Left colon (tissue), 2 donors: ENCODE measurements at regions not wholly inside any gene's neighbourhood (a gene's known extent, or its start where the extent isn't known, plus 50 kb on each side); places are given as distances from the start of the nearest gene placed in this dataset.

Source experiments
- ATAC-seq: fragments of 200-7000 bp; cut with Tn5 transposase; one replicate; pipeline ENCODE4 v1.9.1; 2020; ENCODE audit warnings: mild to moderate bottlenecking, moderate library complexity
- DNase-seq, 2 donors: peaks; one replicate each; pipeline ENCODE4 v3.0.0-alpha.2; 2020
- intact Hi-C, 2 donors: fragments of 100-400 bp; cut with DNase I in 1 of 2; cut with micrococcal nuclease in 1 of 2; formaldehyde crosslinking; loops; one replicate each; pipeline versions ENCODE4 v1.11.2 to v1.14.0; 2022; cut with DNase I, micrococcal nuclease
- donor health status: DM: no; HTN: no; CAD: no.
- donor health status: DM: yes; HTN: yes; CAD: no.

- peak; percentile 19 for ATAC-seq
- DNase-seq, result no peak
- intact Hi-C loops, result no loop called here
Measured at GRCh38 chr7:38002689-38003088, 82.2 kb downstream of the EPDR1 start.

GRCh38 chr7:38006559-38006958 lies 86.1 kb downstream of the EPDR1 start:
- DNase-seq (no peak), ATAC-seq (no peak)
- intact Hi-C loops, result no loop called here

- intact Hi-C loops, result no loop called here
- ATAC-seq (no peak), DNase-seq (no peak)
Measured at GRCh38 chr7:38007096-38007495, 86.7 kb downstream of the EPDR1 start.

GRCh38 chr7:38013246-38013645 lies 92.8 kb downstream of the EPDR1 start:
- ATAC-seq (no peak), DNase-seq (no peak)
- intact Hi-C loops, result no loop called here

GRCh38 chr7:38016567-38016966 lies 96.1 kb downstream of the EPDR1 start:
- intact Hi-C loops, result no loop called here
- no peak for ATAC-seq
- no peak for DNase-seq

GRCh38 chr7:38017320-38017719 lies 96.9 kb downstream of the EPDR1 start:
- no peak for ATAC-seq
- intact Hi-C loops, result no loop called here
- no peak for DNase-seq

GRCh38 chr7:38020121-38020785 lies 99.8 kb downstream of the EPDR1 start:
- DNase-seq (no peak), ATAC-seq (no peak)
- intact Hi-C loops, result no loop called here

GRCh38 chr7:38021892-38022291 lies 101.5 kb downstream of the EPDR1 start:
- no peak for ATAC-seq
- no peak for DNase-seq

GRCh38 chr7:38025815-38026214 lies 105.4 kb downstream of the EPDR1 start:
- DNase-seq (no peak), ATAC-seq (no peak)
- intact Hi-C loops, result no loop called here

More at GRCh38 chr7:38021892-38022291, 101.5 kb downstream of the EPDR1 start:
- intact Hi-C loops, result no loop called here

GRCh38 chr7:38027884-38028455 lies 107.5 kb downstream of the EPDR1 start:
- DNase-seq (no peak), ATAC-seq (no peak)
- intact Hi-C loops, result no loop called here

- ATAC-seq, result peak; percentile 99
- intact Hi-C loops, result no loop called here
- no peak for DNase-seq
Measured at GRCh38 chr7:38034062-38034908, 113.8 kb downstream of the EPDR1 start.

GRCh38 chr7:38040831-38041230 lies 120.4 kb downstream of the EPDR1 start:
- intact Hi-C loops, result no loop called here
- DNase-seq, result no peak
- no peak for ATAC-seq

- DNase-seq, result no peak
- no peak for ATAC-seq
- intact Hi-C loops, result no loop called here
Measured at GRCh38 chr7:38049679-38050078, 128.4 kb upstream of the STARD3NL start.

GRCh38 chr7:38051311-38051710 lies 126.7 kb upstream of the STARD3NL start:
- intact Hi-C loops, result no loop called here
- ATAC-seq (no peak), DNase-seq (no peak)

GRCh38 chr7:38051786-38052185 lies 126.3 kb upstream of the STARD3NL start:
- intact Hi-C loops, result no loop called here
- no peak for ATAC-seq
- DNase-seq, result no peak

- ATAC-seq (no peak), DNase-seq (no peak)
- intact Hi-C loops, result no loop called here
Measured at GRCh38 chr7:38052786-38053185, 125.3 kb upstream of the STARD3NL start.

- ATAC-seq (no peak), DNase-seq (no peak)
- intact Hi-C loops, result no loop called here
Measured at GRCh38 chr7:38054199-38054598, 123.8 kb upstream of the STARD3NL start.

- DNase-seq, result no peak
- intact Hi-C loops, result no loop called here
- ATAC-seq, result no peak
Measured at GRCh38 chr7:38057829-38058228, 120.2 kb upstream of the STARD3NL start.

GRCh38 chr7:38060116-38060515 lies 117.9 kb upstream of the STARD3NL start:
- intact Hi-C loops, result no loop called here
- ATAC-seq (no peak), DNase-seq (no peak)

- DNase-seq (no peak), ATAC-seq (no peak)
- intact Hi-C loops, result no loop called here
Measured at GRCh38 chr7:38060637-38061036, 117.4 kb upstream of the STARD3NL start.
